22Rv1 (cell line): ENCODE measurements at regions not wholly inside any gene's neighbourhood (a gene's known extent, or its start where the extent isn't known, plus 50 kb on each side); places are given as distances from the start of the nearest gene placed in this dataset.
"Not testable (repeated sequence)": the region's sequence is repeated elsewhere in the genome, so short reads cannot be mapped to it uniquely, and the experiment has no call there.

Experiments used
- H3K27ac ChIP-seq: fragments of 450-650 bp; 2 replicates; pipeline ENCODE4 v1.5.1; 2017
- ZFX ChIP-seq: fragments of 450-650 bp; IDR thresholded peaks from 2 replicates; pipeline ENCODE4 v1.6.1; 2017; ENCODE audit warnings: antibody characterized with exemption, borderline replicate concordance
- TF ChIP-seq, protein P1 (sequence below): fragments of 450-650 bp; IDR thresholded peaks from 2 replicates; pipeline ENCODE4 v1.5.1; 2017; ENCODE audit warnings: mild to moderate bottlenecking

DNA sequence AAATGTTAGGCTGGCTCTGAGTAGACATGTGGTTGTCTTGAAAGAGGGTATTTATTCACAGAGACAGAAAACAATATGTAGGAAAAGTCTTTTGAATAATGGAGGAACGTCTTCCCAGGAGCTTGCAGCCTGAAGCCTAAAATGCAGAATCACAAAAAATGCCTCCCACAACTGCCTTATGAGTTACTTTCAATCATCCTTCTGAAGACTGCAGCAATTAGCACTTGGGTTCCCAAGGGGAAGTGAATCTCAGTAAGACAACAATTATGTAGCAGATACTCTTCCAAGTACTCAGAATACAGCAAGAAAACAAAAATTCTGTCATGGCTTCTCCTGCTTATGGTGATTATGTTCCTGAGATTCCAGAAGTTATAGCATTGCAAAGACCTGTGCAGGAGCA lies 166.6 kb upstream of the TBL1X start:
- TF ChIP-seq, protein P1, sequence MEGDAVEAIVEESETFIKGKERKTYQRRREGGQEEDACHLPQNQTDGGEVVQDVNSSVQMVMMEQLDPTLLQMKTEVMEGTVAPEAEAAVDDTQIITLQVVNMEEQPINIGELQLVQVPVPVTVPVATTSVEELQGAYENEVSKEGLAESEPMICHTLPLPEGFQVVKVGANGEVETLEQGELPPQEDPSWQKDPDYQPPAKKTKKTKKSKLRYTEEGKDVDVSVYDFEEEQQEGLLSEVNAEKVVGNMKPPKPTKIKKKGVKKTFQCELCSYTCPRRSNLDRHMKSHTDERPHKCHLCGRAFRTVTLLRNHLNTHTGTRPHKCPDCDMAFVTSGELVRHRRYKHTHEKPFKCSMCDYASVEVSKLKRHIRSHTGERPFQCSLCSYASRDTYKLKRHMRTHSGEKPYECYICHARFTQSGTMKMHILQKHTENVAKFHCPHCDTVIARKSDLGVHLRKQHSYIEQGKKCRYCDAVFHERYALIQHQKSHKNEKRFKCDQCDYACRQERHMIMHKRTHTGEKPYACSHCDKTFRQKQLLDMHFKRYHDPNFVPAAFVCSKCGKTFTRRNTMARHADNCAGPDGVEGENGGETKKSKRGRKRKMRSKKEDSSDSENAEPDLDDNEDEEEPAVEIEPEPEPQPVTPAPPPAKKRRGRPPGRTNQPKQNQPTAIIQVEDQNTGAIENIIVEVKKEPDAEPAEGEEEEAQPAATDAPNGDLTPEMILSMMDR, result no peak
- TF ChIP-seq ZFX, result no peak
- H3K27ac ChIP-seq, result no peak overlapping the region

- H3K27ac ChIP-seq, result not testable (repeated sequence)
Measured at GRCh38 chrX:9299681-9300080, 165.2 kb upstream of the TBL1X start.

GRCh38 chrX:9301836-9302235 lies 163.0 kb upstream of the TBL1X start:
- H3K27ac ChIP-seq, result no peak overlapping the region
- no peak for TF ChIP-seq ZFX
- TF ChIP-seq, protein P1, result no peak

DNA sequence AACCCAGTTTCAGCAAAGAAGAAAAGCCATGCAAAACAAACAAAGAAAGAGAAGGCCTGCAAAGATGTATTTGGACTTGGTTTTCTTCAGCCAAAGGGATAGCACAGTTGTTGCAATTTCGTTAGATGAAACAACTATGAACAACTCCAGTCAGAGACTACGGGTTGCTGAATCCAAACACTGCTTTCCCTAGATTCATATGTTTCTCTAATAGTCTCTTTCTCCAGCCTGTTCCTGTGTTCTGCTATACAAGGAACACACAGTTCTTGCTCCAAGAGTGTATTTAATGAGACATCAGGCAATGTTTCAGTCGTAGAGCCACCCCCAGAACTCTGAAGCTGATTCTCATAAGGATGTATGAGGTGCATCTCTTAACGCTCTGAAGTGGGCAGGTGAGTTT lies 162.5 kb upstream of the TBL1X start:
- no peak overlapping the region for H3K27ac ChIP-seq
- TF ChIP-seq ZFX, result no peak
- TF ChIP-seq, protein P1, result no peak

- TF ChIP-seq ZFX, result no peak
- TF ChIP-seq, protein P1, result no peak
- H3K27ac ChIP-seq, result no peak overlapping the region
Measured at GRCh38 chrX:9308426-9308825, 156.4 kb upstream of the TBL1X start.

DNA sequence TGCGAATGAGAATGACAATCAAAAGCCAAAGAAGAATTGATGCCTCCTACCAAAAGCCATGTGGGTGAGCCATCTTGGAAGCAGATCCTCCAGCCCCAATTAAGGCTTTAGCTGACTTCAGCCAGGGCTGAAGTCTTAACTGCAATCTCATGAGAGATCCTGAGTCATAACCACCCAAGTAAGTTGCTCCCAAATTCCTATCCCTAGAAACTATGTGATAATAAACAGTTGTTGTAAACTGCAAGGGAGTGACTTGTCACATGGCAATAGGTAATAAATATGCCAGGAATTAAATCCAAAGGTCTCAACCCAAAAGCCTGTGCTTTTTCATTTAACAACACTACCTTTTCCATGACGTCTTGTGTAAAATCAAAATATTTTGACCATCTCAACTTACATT lies 154.2 kb upstream of the TBL1X start:
- TF ChIP-seq, protein P1, result no peak
- no peak for TF ChIP-seq ZFX
- H3K27ac ChIP-seq, result no peak overlapping the region

DNA sequence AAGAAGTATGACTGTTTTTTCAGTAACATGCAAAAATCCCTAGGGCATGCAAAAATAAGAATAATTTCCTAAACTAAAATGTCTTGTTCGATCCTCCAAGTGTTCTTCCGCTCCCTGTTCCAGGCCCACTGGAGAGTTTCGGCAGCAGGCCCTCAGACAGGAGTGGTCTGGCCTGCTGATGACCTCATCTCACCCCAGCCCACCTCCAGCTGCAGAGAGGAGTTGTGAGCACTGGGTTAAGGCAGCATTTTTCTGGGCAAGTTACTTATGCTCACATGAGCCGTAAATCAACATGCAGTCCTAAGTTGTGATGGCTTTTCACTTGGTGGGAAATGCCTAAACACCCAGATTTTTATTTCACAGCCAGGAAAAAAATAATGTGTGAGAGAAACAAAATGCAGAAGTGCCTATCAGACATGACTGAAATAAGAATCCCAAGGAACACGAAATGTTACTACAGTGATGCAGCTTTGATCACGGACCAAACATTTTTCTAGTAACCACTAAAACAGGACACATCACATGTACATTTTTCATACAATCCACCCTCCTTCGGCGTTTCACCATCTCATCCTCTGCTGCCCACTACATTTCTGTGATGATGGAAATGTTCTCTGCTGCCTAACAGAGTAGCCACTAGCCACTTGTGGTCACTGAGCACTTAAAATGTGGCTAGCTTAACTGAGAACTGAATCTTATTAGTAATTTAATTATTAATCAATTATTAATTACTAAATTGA lies 153.3 kb upstream of the TBL1X start:
- TF ChIP-seq, protein P1, result no peak
- TF ChIP-seq ZFX, result no peak
- no peak overlapping the region for H3K27ac ChIP-seq
